CD4-positive, alpha-beta T cell treated with Interleukin-2 at 100 ng/mL for 4 hours (primary cell): ENCODE measurements at regions not wholly inside any gene's neighbourhood (a gene's known extent, or its start where the extent isn't known, plus 50 kb on each side); places are given as distances from the start of the nearest gene placed in this dataset.
"Not testable (repeated sequence)": the region's sequence is repeated elsewhere in the genome, so short reads cannot be mapped to it uniquely, and the experiment has no call there.

ENCODE experiments used
- DNase-seq: peaks from one replicate; pipeline ENCODE4 v3.0.0-alpha.2; 2020; ENCODE audit warnings: low spot score

DNA sequence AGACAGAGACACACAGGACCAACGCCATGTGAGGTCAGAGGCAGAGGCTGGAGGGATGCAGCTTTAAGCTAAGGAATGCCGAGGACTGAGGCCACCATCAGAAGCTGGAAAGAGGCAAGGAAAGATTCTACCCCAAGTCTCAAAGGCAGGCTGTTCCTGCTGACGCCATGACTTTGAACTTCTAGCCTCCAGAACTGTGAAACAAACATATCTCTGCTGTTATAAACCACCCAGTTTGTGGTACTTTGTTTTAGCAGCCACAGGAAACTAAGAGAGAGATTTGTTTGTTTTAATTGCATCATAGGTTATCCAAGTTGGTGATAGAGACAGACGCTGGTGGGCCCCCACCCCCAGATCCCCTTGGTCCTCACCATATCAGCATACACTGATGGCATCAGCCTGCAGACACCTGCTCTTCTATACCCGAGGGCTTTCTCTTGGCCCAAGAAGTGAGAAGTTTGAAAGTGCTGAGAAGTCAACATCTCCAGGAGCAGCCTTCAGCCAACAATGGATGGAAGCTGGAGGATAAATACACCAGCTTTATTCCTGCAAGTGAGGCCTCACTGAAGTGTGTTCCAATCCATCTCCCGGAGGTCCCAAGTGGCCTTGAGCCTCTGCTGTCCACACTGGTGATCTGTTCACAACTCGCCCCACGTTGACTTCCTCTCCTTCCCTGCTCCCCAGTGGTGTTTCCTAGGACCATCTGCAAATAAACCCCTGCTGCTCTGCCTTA lies 154.7 kb downstream of the BTBD3 start:
- DNase-seq = no peak

DNA sequence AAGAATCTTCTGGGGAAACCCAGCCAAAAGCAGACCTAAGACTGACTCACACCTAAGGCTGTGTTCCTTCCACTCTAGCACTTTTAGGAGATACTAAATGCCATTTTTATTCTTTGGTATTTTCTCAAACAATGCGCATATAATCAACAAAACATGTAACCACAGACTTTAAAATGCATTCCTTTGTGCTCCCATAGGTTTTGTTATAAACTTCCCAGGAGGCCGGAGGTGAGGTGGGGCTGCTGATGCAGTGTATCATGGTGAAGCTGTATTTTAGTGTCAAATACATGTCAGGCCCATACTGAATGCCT lies 155.2 kb downstream of the BTBD3 start:
- no peak for DNase-seq

DNA sequence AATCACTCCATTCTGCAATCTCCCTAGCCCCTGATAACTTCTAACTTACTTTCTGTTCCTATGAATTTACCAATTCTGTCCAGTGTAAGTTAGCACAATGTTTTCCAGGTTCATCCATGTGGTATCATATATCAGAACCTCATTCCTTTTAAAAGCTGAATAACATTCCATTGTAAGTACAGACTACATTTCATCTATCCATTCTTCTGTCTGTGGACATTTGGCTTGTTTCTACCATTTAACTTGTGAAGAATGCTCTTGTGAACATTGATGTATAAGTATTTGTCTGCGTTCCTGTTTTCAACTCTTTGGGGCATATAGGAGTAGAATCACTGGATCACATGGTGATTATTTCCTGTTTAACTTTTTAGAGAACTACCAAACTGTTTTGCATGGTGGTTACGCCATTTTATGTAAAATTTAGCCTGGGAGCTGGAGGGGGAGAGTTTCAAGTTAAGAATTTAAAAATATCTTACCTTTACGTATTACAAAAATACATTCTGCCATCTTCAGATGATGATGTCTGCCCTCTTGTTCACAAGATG lies 156.5 kb downstream of the BTBD3 start:
- no peak for DNase-seq

DNA sequence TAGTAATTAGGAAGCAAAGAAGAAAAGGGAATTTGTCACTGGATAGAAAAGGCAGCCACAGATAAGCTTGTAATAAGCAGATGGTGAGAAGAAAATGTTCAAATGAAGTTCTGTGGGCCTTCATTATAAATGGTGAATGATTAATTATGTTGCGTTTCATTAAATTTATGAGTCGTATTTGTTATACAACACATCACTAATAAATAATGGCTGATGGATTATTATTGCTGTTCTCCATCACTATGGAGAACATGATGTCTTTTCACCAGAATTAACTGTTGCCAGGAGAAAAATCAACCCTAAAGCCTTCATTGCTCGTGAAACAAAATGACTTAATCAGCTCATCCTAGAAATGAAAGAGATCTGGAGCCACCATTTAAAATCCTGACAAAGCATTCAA lies 158.5 kb downstream of the BTBD3 start:
- DNase-seq = no peak

DNA sequence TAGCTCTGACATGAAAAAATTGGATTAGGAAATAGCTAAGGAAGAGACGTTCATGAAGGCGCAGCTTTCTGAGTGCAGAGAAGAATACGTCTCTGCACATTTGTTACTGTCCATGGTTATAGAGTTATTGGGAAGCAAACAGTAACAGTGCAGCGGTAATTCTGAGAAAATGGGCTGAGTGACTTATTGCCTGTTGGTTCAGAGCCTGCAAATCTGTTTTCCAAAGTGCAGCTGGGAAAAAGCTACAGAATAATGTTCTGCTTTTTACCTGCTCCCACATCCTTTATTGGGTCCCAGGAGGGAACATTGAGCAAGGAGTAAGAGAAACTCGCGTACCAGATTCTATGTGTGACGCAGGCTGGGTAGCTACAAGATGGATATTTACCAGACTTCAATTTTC lies 160.2 kb downstream of the BTBD3 start:
- DNase-seq = no peak

DNA sequence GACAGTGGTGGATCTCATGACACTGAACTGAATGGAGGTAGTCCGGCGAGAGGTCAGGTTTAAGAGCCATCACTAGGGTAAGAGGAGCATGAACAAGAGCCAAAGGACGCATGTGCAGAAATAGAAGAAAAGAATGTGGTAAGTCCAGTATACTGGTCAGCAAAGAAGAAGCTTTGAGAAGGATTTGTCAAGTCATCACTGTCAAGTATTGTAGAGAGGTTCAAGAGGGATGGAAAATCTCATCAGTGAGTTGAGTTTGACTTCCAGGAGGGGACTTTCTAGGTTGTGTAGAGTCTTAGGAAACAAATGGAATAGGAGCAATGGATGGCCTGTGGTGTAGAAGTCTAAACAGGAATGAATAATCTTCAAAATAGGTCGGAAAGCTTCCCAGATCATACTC lies 161.8 kb downstream of the BTBD3 start:
- DNase-seq = no peak

DNA sequence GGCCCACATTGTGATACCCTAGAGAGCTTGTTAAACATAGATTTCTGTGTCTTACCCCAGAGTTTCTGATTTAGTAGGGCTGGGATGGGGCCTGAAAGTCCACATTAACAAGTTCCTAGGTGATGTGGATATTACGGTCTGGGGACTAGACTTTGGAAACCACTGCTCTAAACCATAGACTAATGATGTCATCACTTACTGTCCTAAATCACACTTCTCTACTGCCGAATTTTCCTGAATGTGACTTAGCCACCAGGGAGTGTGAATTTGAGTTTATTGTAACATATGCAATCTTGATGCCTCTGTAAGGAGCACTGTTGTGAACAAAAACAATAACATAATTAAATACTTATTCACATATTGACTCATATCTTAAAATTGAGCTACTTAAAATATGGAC lies 165.6 kb downstream of the BTBD3 start:
- DNase-seq = no peak

DNA sequence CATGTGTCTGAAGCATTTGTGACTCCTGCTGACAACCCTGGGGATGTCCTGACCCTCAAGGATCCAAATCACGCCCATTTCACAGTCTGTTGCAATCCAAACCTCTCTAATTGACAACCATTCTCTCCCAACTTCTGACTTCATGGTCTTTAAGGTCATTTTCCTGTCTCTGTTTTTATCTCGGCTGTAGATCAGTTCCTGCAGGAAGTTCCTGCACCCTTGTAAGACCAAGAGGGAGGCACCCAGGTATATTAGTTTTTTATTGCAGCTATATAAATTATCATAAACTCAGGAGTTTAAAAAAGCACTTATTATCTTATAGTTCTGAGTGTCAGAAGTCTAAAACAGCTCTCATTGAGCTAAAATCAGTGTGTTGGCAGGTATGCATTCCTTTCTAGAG lies 166.8 kb downstream of the BTBD3 start:
- DNase-seq = no peak

DNA sequence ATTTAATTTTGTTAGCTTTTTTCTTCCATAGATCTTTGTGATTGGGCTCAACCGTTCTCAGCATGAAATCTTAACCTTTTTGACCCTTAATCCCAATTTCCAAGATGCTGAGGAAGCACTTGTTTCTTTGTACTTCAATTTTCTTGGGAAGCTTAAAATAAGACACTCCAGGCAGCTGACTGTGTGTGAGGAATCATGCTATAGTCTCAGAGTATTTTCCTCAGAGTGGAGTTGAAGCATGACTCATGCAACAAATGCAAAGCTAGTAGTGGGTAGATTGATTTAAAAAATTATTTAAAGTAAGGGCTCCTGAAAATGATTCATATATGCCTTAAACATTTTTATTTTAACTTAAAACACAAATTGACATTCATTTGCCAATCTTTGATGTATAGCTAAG lies 168.7 kb downstream of the BTBD3 start:
- no peak for DNase-seq

DNA sequence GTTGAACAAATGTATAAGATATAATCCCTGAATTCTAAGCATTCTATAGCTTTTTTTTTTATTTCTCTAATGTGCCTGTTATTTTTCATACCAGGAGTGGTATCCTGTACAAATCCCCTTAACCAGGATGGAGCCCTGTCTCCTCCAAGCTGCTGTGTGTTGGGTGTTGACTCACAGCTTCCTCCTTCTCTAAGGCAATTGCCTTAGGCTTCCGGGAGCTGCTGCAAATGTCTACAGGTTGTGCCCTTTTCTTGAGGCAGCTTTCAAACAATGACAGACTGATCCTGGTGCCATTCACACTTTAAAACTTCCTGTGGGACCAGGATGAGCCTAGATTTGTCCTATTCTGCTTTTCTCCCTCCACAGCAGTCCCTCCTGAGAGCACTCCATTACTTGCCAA lies 173.2 kb downstream of the BTBD3 start:
- no peak for DNase-seq

DNA sequence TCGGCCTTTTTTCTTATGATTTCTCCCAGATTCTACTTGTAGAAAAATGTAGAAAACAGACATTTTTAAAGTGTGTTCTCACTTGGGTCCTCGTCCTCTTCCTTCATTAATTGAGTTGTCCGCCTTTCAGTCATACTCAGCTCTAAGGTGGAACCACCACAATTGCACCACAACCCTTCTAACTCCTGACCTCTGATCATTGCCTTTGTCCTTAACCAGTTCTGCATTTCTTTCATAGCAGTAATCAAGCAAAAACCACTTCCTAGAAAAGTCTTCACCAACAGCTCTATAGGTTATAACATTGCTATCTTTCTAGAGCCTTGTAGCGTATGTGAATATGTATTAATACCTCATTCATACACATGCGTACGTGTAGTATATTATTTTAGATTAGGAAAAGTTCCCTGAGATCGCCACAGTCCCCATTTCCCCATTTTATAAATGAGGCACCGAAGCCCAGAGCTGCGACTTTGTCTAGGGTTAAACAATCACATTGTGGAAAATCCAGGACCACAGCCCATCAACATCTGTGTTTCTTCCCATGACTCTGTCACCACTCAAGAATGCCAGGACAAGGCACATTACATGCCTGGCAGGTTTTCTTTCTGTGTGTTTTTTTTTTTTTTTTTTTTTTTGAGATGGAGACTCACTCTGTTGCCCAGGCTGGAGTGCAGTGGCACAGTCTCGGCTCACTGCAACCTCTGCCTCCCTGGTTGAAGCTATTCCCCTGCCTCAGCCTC lies 175.5 kb downstream of the BTBD3 start:
- no peak for DNase-seq

DNA sequence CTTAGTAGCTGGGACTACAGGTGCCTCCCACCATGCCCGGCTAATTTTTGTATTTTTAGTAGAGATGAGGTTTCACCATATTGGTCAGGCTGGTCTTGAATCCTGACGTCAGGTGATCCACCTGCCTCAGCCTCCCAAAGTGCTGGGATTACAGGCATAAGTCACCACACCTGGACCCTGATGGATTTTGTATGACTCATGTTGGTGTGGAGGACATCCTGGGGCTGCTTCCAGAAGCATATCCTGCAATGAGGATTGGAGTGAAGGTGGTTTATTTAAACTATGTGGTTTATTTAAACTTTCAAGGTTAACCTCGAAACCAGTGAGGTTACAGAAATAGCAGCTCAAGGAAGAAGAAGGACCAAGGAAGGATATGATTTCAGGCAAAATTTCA lies 176.1 kb downstream of the BTBD3 start:
- DNase-seq = not testable (repeated sequence)

DNA sequence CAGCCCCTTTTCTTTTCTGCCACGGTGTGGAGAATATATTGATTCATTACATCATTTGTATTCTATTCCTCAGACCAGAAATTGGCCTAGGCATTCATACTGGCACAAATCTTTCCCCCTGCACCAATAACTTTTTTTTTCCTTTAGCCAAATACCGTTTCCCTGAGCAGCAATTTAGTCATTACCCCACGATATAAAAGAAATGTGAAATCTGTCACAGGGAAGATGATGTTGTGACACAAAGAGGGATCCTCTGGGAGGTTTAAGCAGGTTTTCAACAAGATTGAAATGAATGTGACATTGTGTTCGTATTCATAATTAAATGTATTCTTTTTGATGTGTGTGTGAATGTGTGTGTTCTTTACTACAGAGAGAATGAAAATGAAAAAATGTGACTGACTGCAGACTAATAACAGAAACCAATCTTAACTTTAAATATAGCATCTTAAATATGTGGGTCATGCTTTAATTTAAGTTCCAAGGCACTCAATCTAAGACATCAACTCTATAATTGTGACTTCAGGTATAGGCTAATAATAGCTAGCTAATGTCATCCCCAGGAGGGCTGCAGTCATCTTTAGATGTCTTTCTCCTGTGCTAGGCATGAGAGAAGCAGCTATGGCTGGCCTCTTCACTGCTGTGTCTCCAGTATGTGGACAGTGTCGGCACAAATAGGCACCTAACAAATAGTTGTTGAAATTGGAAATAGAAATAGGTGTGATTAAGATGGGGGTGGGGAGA lies 177.7 kb downstream of the BTBD3 start:
- no peak for DNase-seq

DNA sequence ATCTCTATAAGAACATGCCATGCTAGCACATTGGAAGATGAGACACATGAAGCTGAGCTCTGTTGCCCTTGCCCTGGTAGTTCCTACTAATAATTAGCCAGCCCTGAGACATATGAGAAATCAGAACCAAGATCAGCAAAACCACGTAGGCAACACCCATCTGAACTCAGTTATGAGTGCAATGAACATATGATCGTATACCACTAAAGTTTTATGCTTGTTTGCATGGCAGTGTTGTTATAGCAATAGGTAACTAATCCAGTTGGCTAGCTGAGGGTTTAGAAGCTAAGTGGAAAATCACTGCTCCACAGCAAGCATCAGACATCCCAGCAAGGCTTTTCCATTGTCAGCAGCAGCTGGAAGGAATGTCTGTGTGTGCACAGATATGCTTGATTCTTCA lies 180.7 kb downstream of the BTBD3 start:
- DNase-seq = no peak

DNA sequence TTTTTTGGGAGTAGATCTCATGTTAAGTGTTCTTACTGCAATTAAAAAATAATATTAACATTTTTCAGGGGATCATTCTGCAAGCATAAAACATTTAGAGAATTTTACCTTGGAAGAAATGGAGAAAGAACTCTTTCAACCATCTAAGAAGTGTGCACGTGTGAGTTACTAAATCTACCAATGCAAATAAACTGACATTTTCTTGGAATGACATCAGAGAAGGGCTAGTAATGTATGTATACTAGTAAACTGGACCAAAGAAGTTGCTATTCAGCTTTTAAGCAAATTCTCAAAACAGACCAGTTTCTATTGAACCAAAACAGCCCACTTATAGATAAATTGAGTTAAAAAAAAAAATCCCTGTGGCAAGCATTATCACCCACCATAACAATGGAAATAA lies 191.2 kb downstream of the BTBD3 start:
- no peak for DNase-seq

DNA sequence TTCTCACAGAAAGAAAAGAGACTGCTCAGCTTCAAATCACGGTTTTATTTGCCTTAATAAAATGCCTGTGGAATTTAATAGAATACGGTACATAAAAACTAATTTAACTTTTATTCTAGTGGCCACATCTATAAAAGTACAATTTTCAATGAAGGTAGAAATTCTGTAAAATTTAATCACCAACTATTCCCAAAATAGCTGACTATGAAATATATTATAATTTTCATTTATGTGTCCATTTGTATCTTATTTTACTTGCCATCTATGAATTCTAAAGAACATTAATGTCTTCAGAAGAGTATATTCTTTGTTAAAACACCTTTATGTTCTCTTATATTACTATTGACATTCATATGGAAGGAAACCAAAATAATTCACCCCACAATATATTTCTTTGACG lies 192.6 kb downstream of the BTBD3 start:
- DNase-seq = no peak

DNA sequence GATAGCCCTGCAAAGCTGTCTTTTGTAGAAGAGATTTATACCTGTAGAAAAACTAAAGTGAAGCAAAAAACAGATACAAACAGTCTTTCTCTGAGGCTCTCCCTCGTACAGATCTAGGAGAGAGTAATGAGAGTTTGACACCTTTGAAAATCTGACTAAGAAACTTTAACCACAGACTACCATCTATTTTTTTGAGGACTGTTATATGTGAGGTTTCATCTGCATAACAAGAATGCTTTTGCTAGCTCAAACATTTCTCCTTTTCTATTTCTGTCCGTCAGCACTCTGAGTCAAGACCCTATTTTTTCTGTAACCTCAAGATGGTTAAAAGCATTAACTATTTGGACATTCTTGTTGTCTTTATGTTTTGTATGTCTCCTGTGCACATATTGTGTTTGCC lies 193.0 kb downstream of the BTBD3 start:
- DNase-seq = no peak

DNA sequence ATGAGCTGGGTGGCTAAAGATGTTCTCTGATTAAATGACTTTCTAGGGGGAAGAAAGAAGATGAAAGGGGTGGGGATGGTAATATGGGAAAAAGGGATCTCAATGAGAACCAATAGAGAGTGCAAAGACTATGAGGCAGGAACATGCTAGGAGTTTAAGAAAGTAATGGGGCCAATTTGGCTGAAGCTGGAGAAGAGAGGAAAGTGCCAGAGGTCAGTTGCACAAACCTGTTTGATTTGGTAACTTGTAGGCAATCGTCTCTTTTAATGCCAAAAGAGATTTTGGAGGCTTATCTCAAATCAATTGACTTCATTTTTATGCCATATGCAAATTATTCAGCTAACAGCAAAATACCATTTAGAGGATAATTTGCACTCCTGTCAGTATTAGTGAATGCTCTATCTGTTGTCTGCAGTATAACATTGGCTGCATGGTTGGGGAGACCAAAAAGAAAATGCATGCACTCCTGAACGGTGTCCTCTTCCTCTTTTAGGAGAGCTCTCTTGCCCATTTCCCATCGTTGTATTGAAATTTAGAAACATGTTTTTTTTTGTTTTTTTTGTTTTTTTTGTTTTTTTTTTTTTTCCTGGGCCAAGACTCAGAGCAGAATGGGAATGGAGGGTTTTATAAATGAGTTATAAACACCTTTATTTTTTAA lies 193.9 kb downstream of the BTBD3 start:
- no peak for DNase-seq

DNA sequence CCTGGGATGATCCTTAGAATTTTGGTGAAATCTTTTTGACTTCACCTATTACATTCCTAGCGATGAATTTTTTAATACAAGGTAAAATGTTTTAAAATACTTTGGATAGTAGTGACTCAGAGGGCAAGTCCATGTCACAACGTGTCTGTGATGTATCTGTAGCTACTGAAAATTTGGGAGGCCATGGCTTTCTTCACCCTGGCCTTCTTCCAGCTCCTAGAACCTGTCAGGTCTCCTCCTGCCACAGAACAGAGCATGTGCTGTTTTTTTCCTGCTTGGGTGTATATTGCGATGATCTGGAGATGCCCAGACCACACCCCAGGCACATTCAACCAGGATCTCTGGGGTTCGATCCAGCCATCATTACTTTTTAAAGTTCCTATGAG lies 194.4 kb downstream of the BTBD3 start:
- DNase-seq = no peak

DNA sequence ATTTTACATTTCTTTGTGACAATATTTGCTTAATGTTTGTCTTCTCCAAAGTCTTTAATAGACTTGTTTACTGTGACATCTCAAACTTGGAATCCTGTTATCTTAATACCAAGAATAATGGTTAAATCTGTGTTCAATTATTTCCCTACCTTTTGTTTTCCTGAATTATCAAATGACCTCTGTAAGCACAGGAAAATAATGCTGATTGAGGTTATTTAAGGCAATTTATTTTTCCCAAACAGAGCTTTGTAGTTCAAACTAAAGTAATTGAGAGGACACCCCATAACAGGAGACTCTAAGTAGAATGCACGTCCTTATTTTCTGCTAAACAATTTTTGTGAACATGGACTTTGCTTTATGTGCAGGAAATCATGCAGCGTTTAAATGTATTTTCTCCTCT lies 195.0 kb downstream of the BTBD3 start:
- no peak for DNase-seq

DNA sequence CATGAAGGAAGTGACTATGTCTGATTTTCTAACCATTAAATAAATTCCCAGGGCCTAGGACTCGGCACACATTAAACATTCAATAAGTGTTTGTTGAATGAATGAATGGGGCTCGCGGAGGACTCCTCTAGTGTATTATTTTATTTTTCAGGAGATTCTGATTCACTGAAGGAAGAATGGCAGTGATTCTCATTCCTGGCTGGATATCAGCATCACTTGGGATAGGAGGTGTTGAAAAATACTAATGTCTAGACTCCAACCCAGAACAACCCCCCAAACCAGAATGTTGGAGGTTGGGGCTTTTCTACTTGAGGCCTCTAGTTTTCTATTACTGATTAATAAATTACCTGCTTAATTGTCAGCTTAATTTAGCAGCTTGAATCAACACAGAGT lies 195.4 kb downstream of the BTBD3 start:
- DNase-seq = no peak

DNA sequence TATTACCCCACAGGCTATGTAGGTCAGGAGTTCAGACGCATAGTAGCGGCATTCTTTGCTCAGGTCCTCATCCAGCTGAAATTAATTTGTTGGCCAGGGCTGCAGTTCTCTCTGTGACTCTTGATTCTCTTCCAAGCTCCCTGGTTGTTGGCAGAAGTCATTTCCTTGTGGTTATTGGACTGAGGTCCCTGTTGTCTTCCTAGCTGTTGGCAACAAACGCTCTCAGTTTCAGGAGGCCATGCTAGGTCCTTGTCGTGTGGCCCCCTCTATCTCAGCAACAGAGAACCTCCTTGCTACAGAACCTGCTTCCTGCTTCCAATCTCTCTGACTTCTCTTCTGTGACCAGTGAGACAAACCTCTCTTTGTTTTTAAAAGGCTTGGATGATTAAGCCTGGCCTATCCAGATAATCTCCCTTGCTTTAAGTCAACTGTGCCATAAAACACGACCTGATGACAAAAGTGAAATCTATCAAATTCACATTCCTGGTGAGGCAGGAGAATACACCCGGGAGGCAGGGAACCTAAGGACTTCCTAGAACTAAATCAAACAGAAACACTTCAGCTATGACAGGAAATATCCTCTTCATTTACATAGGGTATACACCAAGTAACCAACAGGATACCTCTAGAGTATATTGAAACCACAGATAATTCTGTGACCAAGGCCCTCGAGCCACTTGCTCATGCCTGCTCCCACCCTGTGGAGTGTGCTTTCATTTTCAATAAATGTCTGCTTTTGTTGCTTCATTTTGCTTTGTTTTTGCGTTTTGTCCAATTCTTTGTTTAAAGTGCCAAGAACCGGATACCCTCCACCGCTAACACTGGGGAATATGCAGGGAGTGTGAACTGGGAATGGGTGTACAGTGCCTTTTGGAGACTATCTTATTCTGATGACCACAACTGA lies 196.0 kb downstream of the BTBD3 start:
- DNase-seq = no peak
